ENCODE measurements at regions not wholly inside any gene's neighbourhood (a gene's known extent, or its start where the extent isn't known, plus 50 kb on each side); places are given as distances from the start of the nearest gene placed in this dataset.
"Not testable (repeated sequence)": the region's sequence is repeated elsewhere in the genome, so short reads cannot be mapped to it uniquely, and the experiment has no call there.

- Histone ChIP-seq H3K36me3 (ENCODE audit: control insufficient read depth, insufficient read depth, low read length) (no peaks in the 10 kb centered on the region), H3K9me3 (ENCODE audit: control insufficient read depth, low read length) (no peaks in the 10 kb centered on the region), H3K4me3 (ENCODE audit: extremely low read depth, insufficient read depth, low read length, poor library complexity, severe bottlenecking) (no peak overlapping the region), H3K4me1 (ENCODE audit: control insufficient read depth, insufficient read depth, low read length, poor library complexity, severe bottlenecking) (no peaks in the 10 kb centered on the region), H3K27ac (ENCODE audit: low read depth, low read length, severe bottlenecking) (no peak overlapping the region)
- WGBS, 2 experiments (ENCODE audit: insufficient coverage in 2 of 2), result 100% methylated on average over 1 of the region's 2 CpGs; no CpG with 5 or more reads in 1 of the 2 experiments
Observed at GRCh38 chrX:78603908-78604307, 55.2 kb downstream of the RTL3 start.

DNA sequence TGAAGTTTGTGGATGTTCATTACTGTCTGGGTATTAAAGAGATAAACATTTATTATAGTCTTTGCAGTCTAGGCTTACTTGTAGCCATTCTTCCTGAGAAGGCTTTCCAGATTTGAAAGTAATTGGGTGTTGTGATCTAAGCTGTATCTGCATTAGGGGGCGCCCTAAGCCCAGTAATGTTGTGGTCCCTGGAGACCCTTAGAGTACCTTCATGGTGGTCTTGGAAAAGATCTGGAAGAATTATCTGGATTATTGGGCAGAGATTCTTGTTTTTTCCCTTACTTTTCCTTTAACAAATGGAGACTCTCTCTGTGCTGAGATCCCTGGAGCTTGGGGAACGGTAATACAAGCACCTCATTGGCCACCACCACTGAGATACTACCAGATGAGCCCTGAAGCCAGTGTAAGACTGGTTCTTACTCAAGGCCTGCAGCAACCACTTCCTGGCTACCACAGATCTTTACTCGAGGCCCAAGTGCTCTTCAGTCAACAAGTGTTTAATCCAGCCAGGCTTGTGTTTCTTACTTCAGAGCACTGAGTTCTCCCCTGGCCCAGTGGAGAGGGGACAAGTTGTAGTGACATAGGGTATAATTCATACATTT is 63.1 kb downstream of the RTL3 start:
- H3K27ac ChIP-seq (ENCODE audit: low read depth, low read length, severe bottlenecking), result no peak overlapping the region
- no peaks in the 10 kb centered on the region for H3K36me3 ChIP-seq (ENCODE audit: control insufficient read depth, insufficient read depth, low read length)
- H3K4me3 ChIP-seq (ENCODE audit: extremely low read depth, insufficient read depth, low read length, poor library complexity, severe bottlenecking), result no peak overlapping the region
- H3K4me1 ChIP-seq (ENCODE audit: control insufficient read depth, insufficient read depth, low read length, poor library complexity, severe bottlenecking), result no peaks in the 10 kb centered on the region
- no CpG with 5 or more reads among the region's 3 CpGs for WGBS, 2 experiments (ENCODE audit: insufficient coverage in 2 of 2)
- H3K9me3 ChIP-seq (ENCODE audit: control insufficient read depth, low read length), result no peaks in the 10 kb centered on the region

DNA sequence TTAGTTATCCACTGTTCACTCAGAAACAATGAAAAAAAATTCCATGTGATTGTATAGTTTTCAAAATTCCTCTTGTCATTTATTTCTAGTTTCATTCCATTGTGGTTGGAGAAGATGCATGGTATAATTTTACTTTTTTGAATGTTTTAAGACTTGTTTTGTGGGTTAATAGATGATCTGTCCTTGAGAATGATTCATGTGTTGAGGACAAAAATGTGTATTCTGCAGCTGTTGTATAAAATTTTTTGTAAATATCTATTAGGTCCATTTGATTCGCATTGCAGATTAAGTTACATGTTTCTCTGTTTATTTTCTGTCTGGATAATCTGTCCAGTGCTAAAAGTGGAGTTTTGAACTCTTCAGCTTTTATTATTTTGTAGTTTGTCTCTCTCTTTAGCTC is 65.4 kb downstream of the RTL3 start:
- Histone ChIP-seq H3K27ac (ENCODE audit: low read depth, low read length, severe bottlenecking) (no peak overlapping the region), H3K9me3 (ENCODE audit: control insufficient read depth, low read length) (no peaks in the 10 kb centered on the region), H3K4me3 (ENCODE audit: extremely low read depth, insufficient read depth, low read length, poor library complexity, severe bottlenecking) (no peak overlapping the region), H3K36me3 (ENCODE audit: control insufficient read depth, insufficient read depth, low read length) (no peaks in the 10 kb centered on the region), H3K4me1 (ENCODE audit: control insufficient read depth, insufficient read depth, low read length, poor library complexity, severe bottlenecking) (no peaks in the 10 kb centered on the region)
- no CpG with 5 or more reads among the region's 1 CpG for WGBS, 2 experiments (ENCODE audit: insufficient coverage in 2 of 2)

GRCh38 chrX:78592030-78592429 is 67.1 kb downstream of the RTL3 start:
- Histone ChIP-seq H3K36me3 (ENCODE audit: control insufficient read depth, insufficient read depth, low read length) (no peaks in the 10 kb centered on the region), H3K4me3 (ENCODE audit: extremely low read depth, insufficient read depth, low read length, poor library complexity, severe bottlenecking) (no peak overlapping the region), H3K27ac (ENCODE audit: low read depth, low read length, severe bottlenecking) (no peak overlapping the region), H3K9me3 (ENCODE audit: control insufficient read depth, low read length) (no peaks in the 10 kb centered on the region), H3K4me1 (ENCODE audit: control insufficient read depth, insufficient read depth, low read length, poor library complexity, severe bottlenecking) (no peaks in the 10 kb centered on the region)
- 100% methylated on average over 1 of the region's 2 CpGs; no CpG with 5 or more reads in 1 of the 2 experiments for WGBS, 2 experiments (ENCODE audit: insufficient coverage in 2 of 2)

- Histone ChIP-seq H3K9me3 (ENCODE audit: control insufficient read depth, low read length) (no peaks in the 10 kb centered on the region), H3K27ac (ENCODE audit: low read depth, low read length, severe bottlenecking) (no peak overlapping the region), H3K4me3 (ENCODE audit: extremely low read depth, insufficient read depth, low read length, poor library complexity, severe bottlenecking) (no peak overlapping the region), H3K36me3 (ENCODE audit: control insufficient read depth, insufficient read depth, low read length) (no peaks in the 10 kb centered on the region), H3K4me1 (ENCODE audit: control insufficient read depth, insufficient read depth, low read length, poor library complexity, severe bottlenecking) (no peaks in the 10 kb centered on the region)
- WGBS, 2 experiments (ENCODE audit: insufficient coverage in 2 of 2), result 100% methylated on average over 1 of the region's 3 CpGs; no CpG with 5 or more reads in 1 of the 2 experiments
Observed at GRCh38 chrX:78574306-78574705, 84.8 kb downstream of the RTL3 start.

DNA sequence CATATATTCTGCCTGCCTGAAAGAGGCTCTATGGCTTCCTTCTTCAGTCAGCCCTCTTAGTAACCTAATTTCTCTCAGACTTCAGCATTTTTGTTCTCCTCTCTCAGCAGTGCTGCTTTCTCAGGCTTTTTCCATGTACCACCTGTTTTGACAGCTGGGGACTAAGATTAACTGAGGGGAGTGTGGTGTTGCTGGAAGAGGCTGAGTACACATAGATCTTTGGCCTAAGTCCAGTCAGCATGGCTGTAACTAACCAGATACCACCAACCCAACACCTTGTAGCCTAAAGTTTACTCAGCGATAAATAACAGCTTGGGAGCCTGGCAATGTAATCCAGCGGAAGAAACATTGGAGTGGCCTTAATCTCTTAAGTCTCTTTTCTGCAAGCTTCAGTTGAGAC is 85.5 kb downstream of the RTL3 start:
- Histone ChIP-seq H3K27ac (ENCODE audit: low read depth, low read length, severe bottlenecking) (no peak overlapping the region), H3K4me1 (ENCODE audit: control insufficient read depth, insufficient read depth, low read length, poor library complexity, severe bottlenecking) (no peaks in the 10 kb centered on the region), H3K9me3 (ENCODE audit: control insufficient read depth, low read length) (no peaks in the 10 kb centered on the region), H3K36me3 (ENCODE audit: control insufficient read depth, insufficient read depth, low read length) (no peaks in the 10 kb centered on the region), H3K4me3 (ENCODE audit: extremely low read depth, insufficient read depth, low read length, poor library complexity, severe bottlenecking) (no peak overlapping the region)
- WGBS, 2 experiments (ENCODE audit: insufficient coverage in 2 of 2), result 92 to 100% methylated on average over 1 to 2 of the region's 2 CpGs

GRCh38 chrX:78571849-78572248 is 87.3 kb downstream of the RTL3 start:
- WGBS, 2 experiments (ENCODE audit: insufficient coverage in 2 of 2), result 82 to 100% methylated on average over 2 of the region's 2 CpGs
- no peak overlapping the region for H3K4me3 ChIP-seq (ENCODE audit: extremely low read depth, insufficient read depth, low read length, poor library complexity, severe bottlenecking)
- no peaks in the 10 kb centered on the region for H3K36me3 ChIP-seq (ENCODE audit: control insufficient read depth, insufficient read depth, low read length)
- H3K4me1 ChIP-seq (ENCODE audit: control insufficient read depth, insufficient read depth, low read length, poor library complexity, severe bottlenecking), result no peaks in the 10 kb centered on the region
- H3K9me3 ChIP-seq (ENCODE audit: control insufficient read depth, low read length), result no peaks in the 10 kb centered on the region
- H3K27ac ChIP-seq (ENCODE audit: low read depth, low read length, severe bottlenecking), result no peak overlapping the region

DNA sequence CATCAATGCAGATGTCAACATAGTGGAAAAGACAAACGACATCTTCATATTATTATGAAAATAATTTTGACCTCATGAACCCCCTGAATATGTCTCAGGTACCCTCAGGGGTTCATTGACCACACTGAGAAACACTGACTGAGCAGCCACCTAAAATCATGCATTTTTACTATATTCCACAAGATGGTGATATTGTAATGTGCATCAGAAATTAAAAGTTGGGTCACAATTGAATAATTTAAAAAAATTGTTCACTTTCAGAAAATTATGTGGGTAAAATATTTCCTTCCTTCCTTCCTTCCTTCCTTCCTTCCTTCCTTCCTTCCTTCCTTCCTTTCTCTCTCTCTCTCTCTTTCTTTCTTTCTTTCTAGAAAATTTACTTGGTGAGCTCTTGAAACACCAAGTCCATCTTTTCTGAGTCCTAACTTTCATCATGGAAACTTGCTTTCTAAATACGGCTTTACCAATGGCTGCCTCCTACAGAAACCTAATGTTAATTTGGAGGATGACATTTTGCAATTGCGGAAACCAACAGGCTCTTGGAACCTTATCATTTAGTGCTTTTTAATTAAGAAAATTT is 103.6 kb downstream of the RTL3 start:
- Histone ChIP-seq H3K4me1 (ENCODE audit: control insufficient read depth, insufficient read depth, low read length, poor library complexity, severe bottlenecking) (no peaks in the 10 kb centered on the region), H3K27ac (ENCODE audit: low read depth, low read length, severe bottlenecking) (no peak overlapping the region), H3K4me3 (ENCODE audit: extremely low read depth, insufficient read depth, low read length, poor library complexity, severe bottlenecking) (no peak overlapping the region), H3K9me3 (ENCODE audit: control insufficient read depth, low read length) (no peaks in the 10 kb centered on the region), H3K36me3 (ENCODE audit: control insufficient read depth, insufficient read depth, low read length) (no peaks in the 10 kb centered on the region)
- no CpG with 5 or more reads among the region's 3 CpGs for WGBS, 2 experiments (ENCODE audit: insufficient coverage in 2 of 2)

- H3K9me3 ChIP-seq (ENCODE audit: control insufficient read depth, low read length); H3K4me1 ChIP-seq (ENCODE audit: control insufficient read depth, insufficient read depth, low read length, poor library complexity, severe bottlenecking); H3K4me3 ChIP-seq (ENCODE audit: extremely low read depth, insufficient read depth, low read length, poor library complexity, severe bottlenecking); H3K27ac ChIP-seq (ENCODE audit: low read depth, low read length, severe bottlenecking); H3K36me3 ChIP-seq (ENCODE audit: control insufficient read depth, insufficient read depth, low read length): not testable (repeated sequence)
- WGBS, 2 experiments (ENCODE audit: insufficient coverage in 2 of 2), result 80% methylated on average over 1 of the region's 1 CpG; no CpG with 5 or more reads in 1 of the 2 experiments
Observed at GRCh38 chrX:78552628-78553027, 106.5 kb downstream of the RTL3 start.

DNA sequence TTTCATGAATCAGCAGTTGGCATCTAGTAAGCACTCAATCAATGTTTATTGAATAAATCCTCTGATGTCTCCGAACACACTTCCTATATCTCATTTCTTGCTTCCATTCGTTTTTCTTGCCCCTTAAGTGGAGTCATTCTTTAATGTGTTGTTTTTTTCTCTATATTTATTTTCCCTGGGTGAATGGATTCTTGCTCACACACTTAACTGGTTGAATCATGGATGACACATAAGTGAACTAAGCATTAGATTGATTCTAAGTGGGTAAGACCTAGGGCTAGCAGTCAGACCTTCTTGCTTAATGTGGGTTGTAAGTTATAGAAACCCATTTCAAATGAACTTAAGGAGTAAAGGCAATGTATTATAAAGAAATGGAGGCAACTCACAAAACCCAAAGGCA is 111.1 kb downstream of the RTL3 start:
- no peaks in the 10 kb centered on the region for H3K36me3 ChIP-seq (ENCODE audit: control insufficient read depth, insufficient read depth, low read length)
- H3K4me1 ChIP-seq (ENCODE audit: control insufficient read depth, insufficient read depth, low read length, poor library complexity, severe bottlenecking), result no peaks in the 10 kb centered on the region
- H3K4me3 ChIP-seq (ENCODE audit: extremely low read depth, insufficient read depth, low read length, poor library complexity, severe bottlenecking), result no peak overlapping the region
- H3K27ac ChIP-seq (ENCODE audit: low read depth, low read length, severe bottlenecking), result no peak overlapping the region
- no peaks in the 10 kb centered on the region for H3K9me3 ChIP-seq (ENCODE audit: control insufficient read depth, low read length)
- no CpG with 5 or more reads among the region's 2 CpGs for WGBS, 2 experiments (ENCODE audit: insufficient coverage in 2 of 2)

DNA sequence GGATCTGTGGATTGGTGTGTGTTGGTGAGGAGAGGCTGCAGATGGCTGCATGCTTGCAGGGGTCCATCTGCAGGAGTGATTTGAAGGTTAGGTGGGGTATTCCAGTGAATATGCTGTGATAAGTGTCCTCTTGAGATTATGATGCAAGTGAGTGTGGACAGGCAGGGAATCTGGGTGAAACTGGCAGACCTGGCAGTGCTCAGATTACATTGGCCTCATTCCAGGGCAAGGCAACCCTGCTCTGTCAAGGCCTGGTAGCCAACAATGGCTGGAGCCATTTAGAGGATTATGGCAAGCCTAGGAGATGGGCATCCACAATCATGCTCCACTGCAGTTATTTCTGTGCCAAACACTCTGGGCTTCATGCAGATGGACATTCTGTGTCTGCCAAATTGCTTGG is 113.9 kb downstream of the RTL3 start:
- H3K9me3 ChIP-seq (ENCODE audit: control insufficient read depth, low read length), result no peaks in the 10 kb centered on the region
- no peaks in the 10 kb centered on the region for H3K4me1 ChIP-seq (ENCODE audit: control insufficient read depth, insufficient read depth, low read length, poor library complexity, severe bottlenecking)
- no peaks in the 10 kb centered on the region for H3K36me3 ChIP-seq (ENCODE audit: control insufficient read depth, insufficient read depth, low read length)
- H3K27ac ChIP-seq (ENCODE audit: low read depth, low read length, severe bottlenecking), result no peak overlapping the region
- no peak overlapping the region for H3K4me3 ChIP-seq (ENCODE audit: extremely low read depth, insufficient read depth, low read length, poor library complexity, severe bottlenecking)

Data from mesodermal cell (in vitro differentiated cells).